VCaP (cell line): ENCODE measurements at regions not wholly inside any gene's neighbourhood (a gene's known extent, or its start where the extent isn't known, plus 50 kb on each side); places are given as distances from the start of the nearest gene placed in this dataset.
"Not testable (repeated sequence)": the region's sequence is repeated elsewhere in the genome, so short reads cannot be mapped to it uniquely, and the experiment has no call there.

Experiments used
- H3K27ac ChIP-seq: fragments of 450-650 bp; 2 replicates; pipeline ENCODE4 v1.5.1; 2017
- TF ChIP-seq, protein P1 (sequence below): fragments of 450-650 bp; conservative IDR thresholded peaks from 2 replicates; pipeline ENCODE4 v1.5.1; 2017; ENCODE audit warnings: mild to moderate bottlenecking, moderate library complexity

DNA sequence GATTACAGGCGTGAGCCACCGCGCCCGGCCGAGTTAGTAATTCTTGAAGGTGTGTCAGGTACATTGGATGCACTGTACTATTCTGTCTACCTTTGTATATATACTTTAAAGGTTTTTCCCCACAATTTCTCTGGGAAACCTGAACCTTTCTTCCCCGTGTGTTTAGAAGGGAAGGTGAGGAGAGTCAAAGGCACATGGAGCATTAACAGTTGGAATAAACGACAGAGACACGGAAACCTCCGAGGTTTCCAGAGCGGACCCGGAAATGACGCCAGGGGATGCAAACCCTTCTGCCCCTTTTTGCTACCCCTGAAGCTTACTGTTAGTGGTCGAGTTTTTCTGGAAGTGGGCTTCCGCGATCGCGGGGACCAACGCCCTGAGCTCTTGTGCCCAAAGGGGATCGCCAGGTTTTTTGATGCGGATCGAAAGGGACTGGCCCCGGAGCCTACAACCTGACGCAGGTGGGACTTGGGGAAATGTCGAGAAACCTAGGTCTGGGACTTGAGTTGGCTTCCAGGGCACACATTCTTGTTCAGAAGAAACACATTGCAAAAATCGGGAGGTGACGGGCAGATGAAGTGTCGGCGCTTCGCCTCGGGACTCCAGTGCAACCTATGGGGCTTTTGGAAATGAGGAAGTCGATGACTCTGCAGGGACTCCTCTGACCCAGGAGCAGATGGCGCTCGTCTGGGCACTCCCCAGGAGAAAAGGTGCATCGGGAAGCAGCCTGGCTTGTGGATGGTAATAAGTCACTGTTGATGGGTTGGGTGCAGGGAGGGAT is 218.2 kb downstream of the OR2B2 start:
- peak overlapping the region; percentile 91 for H3K27ac ChIP-seq
- TF ChIP-seq, protein P1, sequence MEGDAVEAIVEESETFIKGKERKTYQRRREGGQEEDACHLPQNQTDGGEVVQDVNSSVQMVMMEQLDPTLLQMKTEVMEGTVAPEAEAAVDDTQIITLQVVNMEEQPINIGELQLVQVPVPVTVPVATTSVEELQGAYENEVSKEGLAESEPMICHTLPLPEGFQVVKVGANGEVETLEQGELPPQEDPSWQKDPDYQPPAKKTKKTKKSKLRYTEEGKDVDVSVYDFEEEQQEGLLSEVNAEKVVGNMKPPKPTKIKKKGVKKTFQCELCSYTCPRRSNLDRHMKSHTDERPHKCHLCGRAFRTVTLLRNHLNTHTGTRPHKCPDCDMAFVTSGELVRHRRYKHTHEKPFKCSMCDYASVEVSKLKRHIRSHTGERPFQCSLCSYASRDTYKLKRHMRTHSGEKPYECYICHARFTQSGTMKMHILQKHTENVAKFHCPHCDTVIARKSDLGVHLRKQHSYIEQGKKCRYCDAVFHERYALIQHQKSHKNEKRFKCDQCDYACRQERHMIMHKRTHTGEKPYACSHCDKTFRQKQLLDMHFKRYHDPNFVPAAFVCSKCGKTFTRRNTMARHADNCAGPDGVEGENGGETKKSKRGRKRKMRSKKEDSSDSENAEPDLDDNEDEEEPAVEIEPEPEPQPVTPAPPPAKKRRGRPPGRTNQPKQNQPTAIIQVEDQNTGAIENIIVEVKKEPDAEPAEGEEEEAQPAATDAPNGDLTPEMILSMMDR: peak; percentile 60

DNA sequence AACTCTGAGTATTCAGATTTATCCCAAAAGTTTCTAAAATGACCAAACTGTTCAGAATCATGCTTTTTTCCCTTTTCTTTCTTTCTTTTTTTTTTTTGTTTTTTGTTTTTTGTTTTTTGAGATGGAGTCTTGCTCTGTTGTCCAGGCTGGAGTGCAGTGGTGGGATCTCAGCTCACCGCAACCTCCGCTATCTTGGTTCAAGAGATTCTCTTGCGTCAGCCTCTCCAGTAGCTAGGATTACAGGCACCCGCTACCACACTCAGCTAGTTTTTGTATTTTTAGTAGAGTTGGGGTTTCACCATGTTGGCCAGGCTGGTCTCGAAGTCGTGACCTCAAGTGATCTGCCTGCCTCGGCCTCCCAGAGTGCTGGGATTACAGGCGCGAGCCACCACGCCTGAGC is 219.2 kb upstream of the ZNF184 start:
- H3K27ac ChIP-seq: not testable (repeated sequence)

GRCh38 chr6:27688014-27688586 is 215.2 kb upstream of the ZNF184 start:
- peak overlapping the region; percentile 69 for H3K27ac ChIP-seq
- TF ChIP-seq, protein P1: no peak

GRCh38 chr6:27687154-27688013 is 214.5 kb upstream of the ZNF184 start:
- peak overlapping the region; percentile 69 for H3K27ac ChIP-seq
- TF ChIP-seq, protein P1: peak; percentile 100

GRCh38 chr6:27685279-27685678 is 212.4 kb upstream of the ZNF184 start:
- H3K27ac ChIP-seq: no peak overlapping the region
- TF ChIP-seq, protein P1: no peak

GRCh38 chr6:27684264-27685211 is 211.6 kb upstream of the ZNF184 start:
- no peak overlapping the region for H3K27ac ChIP-seq

More at GRCh38 chr6:27684264-27685211, 211.6 kb upstream of the ZNF184 start:
- TF ChIP-seq, protein P1: no peak
